Activated CD4-positive, alpha-beta T cell treated with anti-CD3 and anti-CD28 coated beads, Interleukin-2, amount 10 ng/mL, durations not matched to agents 24 days and 14 days (primary cell): ENCODE measurements at regions not wholly inside any gene's neighbourhood (a gene's known extent, or its start where the extent isn't known, plus 50 kb on each side); places are given as distances from the start of the nearest gene placed in this dataset.

Experiments
- DNase-seq: peaks from one replicate; pipeline ENCODE4 v3.0.0; 2022
- H3K27ac Mint-ChIP-seq: one replicate; pipeline ENCODE4 v1.8.0; 2022; ENCODE audit warnings: mild to moderate bottlenecking, mixed read lengths
- H3K27me3 Mint-ChIP-seq: one replicate; pipeline ENCODE4 v1.8.0; 2022; ENCODE audit warnings: mixed read lengths
- H3K36me3 Mint-ChIP-seq: one replicate; pipeline ENCODE4 v1.8.0; 2022; ENCODE audit warnings: low read depth, mild to moderate bottlenecking, mixed read lengths
- H3K4me1 Mint-ChIP-seq: one replicate; pipeline ENCODE4 v1.8.0; 2021; ENCODE audit warnings: mixed read lengths
- H3K4me3 Mint-ChIP-seq: one replicate; pipeline ENCODE4 v1.8.0; 2022; ENCODE audit warnings: mild to moderate bottlenecking, moderate library complexity, mixed read lengths
- H3K9me3 Mint-ChIP-seq: one replicate; pipeline ENCODE4 v1.8.0; 2021; ENCODE audit warnings: mixed read lengths
- intact Hi-C: fragments of 100-400 bp; cut with micrococcal nuclease; formaldehyde crosslinking; loops from one replicate; pipeline ENCODE4 v1.15.1; 2023

DNA sequence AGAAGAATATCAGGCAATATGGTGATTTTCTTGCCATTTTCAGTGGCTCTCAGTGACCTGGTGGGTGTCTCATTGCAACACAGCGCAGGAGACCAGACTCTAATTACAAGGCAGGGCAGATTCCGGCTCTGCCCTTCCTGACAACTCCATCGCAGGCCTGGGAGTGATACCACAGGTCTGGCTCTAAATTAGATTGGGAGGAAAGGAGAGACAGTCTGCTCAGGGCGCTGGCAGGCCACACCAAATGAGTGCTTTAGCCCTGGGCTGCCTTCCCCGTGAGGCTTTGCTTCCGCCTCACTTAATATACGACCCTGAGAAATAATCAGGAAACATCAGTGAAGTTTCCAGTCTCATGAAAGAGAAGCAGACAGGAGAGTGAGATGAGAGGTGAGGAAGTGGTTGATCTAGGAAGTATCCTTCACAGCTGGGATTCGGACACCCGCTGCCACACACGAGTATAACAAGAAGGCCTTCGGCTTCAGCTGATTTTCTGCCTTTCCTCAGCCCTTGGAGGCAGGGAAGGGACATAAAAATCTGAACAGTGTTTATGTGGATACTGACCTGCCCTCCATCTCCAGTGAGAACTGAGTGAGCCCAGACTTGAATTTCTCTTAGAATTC lies 73.7 kb upstream of the PROK2 start:
- Mint-ChIP-seq H3K27me3 (peaks cover 25% of the 10 kb centered on the region), H3K9me3 (no peaks in the 10 kb centered on the region), H3K4me3 (no peak overlapping the region), H3K36me3 (no peaks in the 10 kb centered on the region), H3K27ac (no peak overlapping the region), H3K4me1 (peaks cover 5% of the 10 kb centered on the region)
- no peak for DNase-seq
- intact Hi-C loops, result loop anchor here (1.0 kb wide), 2 partner anchors 128 to 147 kb away; no protein-coding TSS in a partner anchor

DNA sequence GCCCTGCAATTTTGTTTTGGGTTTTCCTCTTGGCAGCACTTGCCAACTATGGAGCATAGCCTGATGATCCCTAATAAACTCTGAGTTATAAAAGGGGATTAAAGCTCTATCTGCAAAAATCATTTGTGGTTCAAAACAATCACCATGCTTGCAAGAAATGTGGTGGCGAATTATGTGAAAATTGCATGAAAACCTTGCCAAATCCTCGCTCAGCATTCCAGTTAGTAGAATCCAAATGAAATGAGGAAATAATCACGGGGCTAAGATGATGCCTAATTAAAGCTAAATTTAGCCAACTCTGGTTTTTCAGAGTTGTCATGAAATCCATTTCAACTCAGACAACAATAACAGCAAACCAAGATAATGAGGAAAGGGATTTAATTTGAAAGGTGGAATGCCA lies 73.0 kb upstream of the PROK2 start:
- H3K9me3 Mint-ChIP-seq, result no peaks in the 10 kb centered on the region
- no peaks in the 10 kb centered on the region for H3K36me3 Mint-ChIP-seq
- intact Hi-C loops, result no loop called here
- no peak overlapping the region for H3K27ac Mint-ChIP-seq
- peaks cover 5% of the 10 kb centered on the region for H3K4me1 Mint-ChIP-seq
- H3K27me3 Mint-ChIP-seq, result peaks cover 21% of the 10 kb centered on the region
- DNase-seq, result no peak
- no peak overlapping the region for H3K4me3 Mint-ChIP-seq

DNA sequence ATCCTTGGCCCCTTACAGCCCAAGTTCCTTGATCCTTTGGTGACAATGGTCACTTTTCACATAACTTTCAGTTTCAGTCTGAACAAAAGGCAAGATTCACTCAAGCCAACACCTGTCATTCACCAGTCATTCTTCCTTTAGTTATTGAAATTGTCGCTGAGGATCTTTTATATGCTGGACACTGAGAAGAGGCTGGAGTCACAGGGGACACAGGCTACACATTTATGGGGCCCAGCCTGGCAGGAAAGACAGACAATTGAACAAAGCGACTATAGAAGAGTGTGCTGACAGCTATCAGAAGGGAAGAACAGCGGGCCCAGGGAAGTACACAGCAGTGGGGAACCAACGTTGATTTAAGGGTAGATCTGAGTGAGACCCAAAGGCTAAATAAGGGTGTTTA lies 69.8 kb upstream of the PROK2 start:
- H3K4me1 Mint-ChIP-seq, result peaks cover 5% of the 10 kb centered on the region
- no peak overlapping the region for H3K4me3 Mint-ChIP-seq
- no peaks in the 10 kb centered on the region for H3K36me3 Mint-ChIP-seq
- no peaks in the 10 kb centered on the region for H3K9me3 Mint-ChIP-seq
- peaks cover 9% of the 10 kb centered on the region for H3K27me3 Mint-ChIP-seq
- no peak overlapping the region for H3K27ac Mint-ChIP-seq
- DNase-seq, result no peak
- intact Hi-C loops, result no loop called here

DNA sequence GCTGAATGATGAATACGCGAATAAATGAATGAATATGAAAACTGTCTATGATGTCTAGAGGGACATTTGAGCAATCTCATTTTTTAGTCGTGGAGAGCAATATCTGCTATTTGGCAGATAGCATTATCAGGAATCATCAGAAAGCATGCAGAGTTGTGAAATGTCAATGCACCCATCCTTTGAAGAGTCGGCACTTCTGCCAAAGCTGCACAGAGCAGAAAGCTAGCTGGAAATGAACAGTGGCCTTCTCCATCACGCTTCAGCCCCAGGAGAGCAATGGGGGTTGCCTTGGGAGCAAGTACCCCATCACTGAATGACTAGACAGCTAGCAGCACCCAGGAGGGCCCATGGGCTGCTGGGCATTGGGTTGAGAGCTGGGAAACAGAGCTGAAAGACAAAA lies 69.1 kb upstream of the PROK2 start:
- DNase-seq, result no peak
- no peak overlapping the region for H3K4me3 Mint-ChIP-seq
- intact Hi-C loops, result no loop called here
- no peaks in the 10 kb centered on the region for H3K9me3 Mint-ChIP-seq
- H3K27me3 Mint-ChIP-seq, result peaks cover 7% of the 10 kb centered on the region
- no peak overlapping the region for H3K27ac Mint-ChIP-seq
- peaks cover 2% of the 10 kb centered on the region for H3K4me1 Mint-ChIP-seq
- no peaks in the 10 kb centered on the region for H3K36me3 Mint-ChIP-seq

DNA sequence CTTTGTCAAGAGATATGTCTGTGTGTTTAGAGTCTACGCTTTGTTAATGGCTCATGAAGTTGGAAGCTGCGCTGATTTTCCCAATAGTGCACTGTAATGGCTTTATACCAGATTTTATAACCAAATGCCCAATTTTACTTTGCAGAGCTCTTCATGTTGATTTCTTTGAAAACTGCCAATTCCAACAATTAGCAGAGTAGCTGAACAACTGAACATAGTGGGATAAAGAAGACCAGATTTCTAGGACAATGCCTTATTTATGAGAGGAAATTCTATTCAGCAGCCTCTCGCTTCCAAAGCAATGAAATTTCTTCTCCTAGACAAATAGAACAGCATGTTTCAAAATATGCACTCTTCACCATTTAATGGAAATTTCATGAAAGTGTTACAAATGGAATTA lies 66.9 kb upstream of the PROK2 start:
- H3K36me3 Mint-ChIP-seq, result no peaks in the 10 kb centered on the region
- intact Hi-C loops, result no loop called here
- no peak overlapping the region for H3K27ac Mint-ChIP-seq
- H3K27me3 Mint-ChIP-seq, result peaks cover 12% of the 10 kb centered on the region
- H3K4me1 Mint-ChIP-seq, result no peaks in the 10 kb centered on the region
- no peaks in the 10 kb centered on the region for H3K9me3 Mint-ChIP-seq
- no peak overlapping the region for H3K4me3 Mint-ChIP-seq
- DNase-seq, result no peak

GRCh38 chr3:71850654-71851053 lies 65.7 kb upstream of the PROK2 start:
- H3K27ac Mint-ChIP-seq, result no peak overlapping the region
- H3K27me3 Mint-ChIP-seq, result peaks cover 12% of the 10 kb centered on the region
- H3K4me3 Mint-ChIP-seq, result no peak overlapping the region
- intact Hi-C loops, result no loop called here
- no peaks in the 10 kb centered on the region for H3K9me3 Mint-ChIP-seq
- H3K36me3 Mint-ChIP-seq, result no peaks in the 10 kb centered on the region
- H3K4me1 Mint-ChIP-seq, result no peaks in the 10 kb centered on the region
- no peak for DNase-seq

DNA sequence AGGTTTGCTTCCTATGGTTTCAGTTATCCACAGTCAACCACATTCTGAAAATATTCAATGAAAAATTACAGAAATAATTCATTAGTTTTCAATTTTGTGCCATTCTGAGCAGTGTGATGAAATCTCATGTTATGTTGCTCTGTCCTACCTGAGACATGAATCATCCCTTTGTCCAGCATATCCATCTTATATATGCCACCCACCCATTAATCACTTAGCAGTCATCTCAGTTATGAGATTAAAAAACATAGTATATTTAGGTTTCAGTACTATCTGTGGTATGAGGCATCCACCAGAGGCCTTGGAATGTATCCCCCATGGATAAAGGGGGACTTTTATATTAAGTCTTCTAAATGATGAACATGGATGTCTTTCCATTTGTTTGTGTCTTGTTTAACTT lies 64.7 kb upstream of the PROK2 start:
- H3K27me3 Mint-ChIP-seq, result peaks cover 18% of the 10 kb centered on the region
- no peak overlapping the region for H3K4me3 Mint-ChIP-seq
- H3K36me3 Mint-ChIP-seq, result no peaks in the 10 kb centered on the region
- intact Hi-C loops, result no loop called here
- DNase-seq, result no peak
- no peak overlapping the region for H3K27ac Mint-ChIP-seq
- H3K4me1 Mint-ChIP-seq, result no peaks in the 10 kb centered on the region
- no peaks in the 10 kb centered on the region for H3K9me3 Mint-ChIP-seq

- no peak for DNase-seq
- Mint-ChIP-seq H3K27ac (no peak overlapping the region), H3K9me3 (no peaks in the 10 kb centered on the region), H3K4me3 (no peak overlapping the region), H3K4me1 (no peaks in the 10 kb centered on the region), H3K36me3 (no peaks in the 10 kb centered on the region), H3K27me3 (peaks cover 28% of the 10 kb centered on the region)
- intact Hi-C loops, result no loop called here
Measured at GRCh38 chr3:71847794-71848193, 62.8 kb upstream of the PROK2 start.

DNA sequence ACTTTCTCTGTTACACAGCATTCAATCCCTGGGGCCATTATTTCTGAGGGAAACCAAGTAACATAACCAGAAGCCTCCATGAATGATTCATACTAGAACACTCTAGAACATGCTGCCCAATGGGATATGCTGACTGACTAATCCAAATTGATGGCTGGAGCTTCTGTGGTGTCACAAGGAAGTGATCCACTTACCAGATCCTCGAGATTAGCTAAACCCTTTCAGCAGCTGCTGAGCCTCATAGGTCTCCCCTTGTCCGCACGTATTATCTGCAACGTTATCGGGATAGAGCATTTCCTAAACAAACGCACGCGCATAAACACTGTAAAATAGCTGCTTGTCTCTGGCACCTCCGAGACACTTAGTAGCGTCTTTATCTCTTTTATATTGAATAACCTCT lies 61.2 kb upstream of the PROK2 start:
- no peak for DNase-seq
- no peak overlapping the region for H3K27ac Mint-ChIP-seq
- H3K4me3 Mint-ChIP-seq, result no peak overlapping the region
- intact Hi-C loops, result no loop called here
- H3K27me3 Mint-ChIP-seq, result peaks cover 28% of the 10 kb centered on the region
- H3K4me1 Mint-ChIP-seq, result no peaks in the 10 kb centered on the region
- no peaks in the 10 kb centered on the region for H3K36me3 Mint-ChIP-seq
- no peaks in the 10 kb centered on the region for H3K9me3 Mint-ChIP-seq

GRCh38 chr3:71843071-71843470 lies 58.1 kb upstream of the PROK2 start:
- H3K27me3 Mint-ChIP-seq, result peaks cover 24% of the 10 kb centered on the region
- no peak overlapping the region for H3K27ac Mint-ChIP-seq
- no peaks in the 10 kb centered on the region for H3K4me1 Mint-ChIP-seq
- no peak for DNase-seq
- H3K36me3 Mint-ChIP-seq, result no peaks in the 10 kb centered on the region
- H3K4me3 Mint-ChIP-seq, result no peak overlapping the region
- H3K9me3 Mint-ChIP-seq, result no peaks in the 10 kb centered on the region
- intact Hi-C loops, result no loop called here

DNA sequence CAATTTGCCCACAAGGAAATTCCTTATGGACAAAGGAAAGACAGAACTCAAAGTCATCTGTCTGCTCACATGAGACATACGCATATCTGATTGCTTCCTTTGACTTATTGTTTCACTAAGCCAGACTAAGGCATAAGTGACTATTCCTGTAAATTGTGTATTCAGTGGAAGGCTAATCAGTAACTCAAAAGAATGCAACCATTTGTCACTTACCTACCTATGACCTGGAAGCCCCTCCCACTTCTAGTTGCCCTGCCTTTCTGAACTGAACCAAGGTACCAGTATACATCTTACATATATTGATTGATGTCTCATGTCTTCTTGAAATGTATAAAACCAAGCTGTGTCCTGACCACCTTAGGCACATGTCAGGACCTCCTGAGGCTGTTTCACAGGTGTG lies 53.5 kb upstream of the PROK2 start:
- Mint-ChIP-seq H3K27me3 (peaks cover 9% of the 10 kb centered on the region), H3K36me3 (no peaks in the 10 kb centered on the region), H3K4me3 (no peak overlapping the region), H3K9me3 (no peaks in the 10 kb centered on the region), H3K27ac (no peak overlapping the region), H3K4me1 (no peaks in the 10 kb centered on the region)
- DNase-seq, result no peak
- intact Hi-C loops, result no loop called here
